HG03103 (cell line): ENCODE measurements at regions not wholly inside any gene's neighbourhood (a gene's known extent, or its start where the extent isn't known, plus 50 kb on each side); places are given as distances from the start of the nearest gene placed in this dataset.
"Not testable (repeated sequence)": the region's sequence is repeated elsewhere in the genome, so short reads cannot be mapped to it uniquely, and the experiment has no call there.

Experiments used
- ATAC-seq: cut with Tn5 transposase; IDR thresholded peaks from one replicate; pipeline ENCODE4 v1.9.1; 2021; ENCODE audit warnings: low read depth; ENCODE audit not compliant: unreplicated experiment

DNA sequence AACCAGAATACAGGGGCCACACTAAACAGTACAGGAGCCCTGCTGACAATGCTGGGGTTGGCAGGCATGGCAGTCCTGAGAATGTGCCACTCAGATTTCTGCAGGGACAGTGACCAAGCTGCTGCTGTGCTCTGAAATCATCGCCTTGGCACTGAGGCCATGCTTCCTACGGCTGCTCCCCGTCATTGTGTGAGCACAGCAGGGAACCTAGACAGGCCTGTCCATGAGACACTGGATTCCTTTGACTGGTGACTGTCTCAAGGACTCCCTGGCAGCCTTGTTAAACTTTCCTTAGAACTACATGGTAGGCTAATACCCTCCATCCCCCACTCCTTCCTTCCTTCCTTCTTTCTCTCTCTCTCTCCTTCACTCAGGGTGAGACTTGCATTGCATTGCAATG lies 111.4 kb downstream of the LUZP4 start:
- no peak for ATAC-seq

DNA sequence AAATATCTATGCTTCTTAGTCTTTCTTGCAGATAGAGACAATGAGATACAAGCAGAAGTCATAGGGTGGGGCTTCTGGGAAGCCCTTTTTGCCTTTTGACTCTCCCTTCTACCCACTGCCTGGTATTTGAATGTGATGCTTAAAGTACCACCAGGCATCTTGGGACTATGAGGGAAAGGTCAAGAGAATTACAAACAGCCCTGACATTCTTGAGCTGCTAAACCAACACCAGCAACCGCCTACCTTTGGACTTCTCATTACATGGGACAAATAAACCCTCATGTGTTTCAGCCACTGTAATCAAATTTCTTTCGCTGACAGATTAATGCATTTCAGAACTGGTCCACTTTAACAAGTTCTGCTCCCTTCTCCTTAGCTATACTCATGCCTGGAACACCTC lies 112.8 kb downstream of the LUZP4 start:
- ATAC-seq = no peak

- no peak for ATAC-seq
Observed at GRCh38 chrX:115408771-115409400, 119.4 kb downstream of the LUZP4 start.

DNA sequence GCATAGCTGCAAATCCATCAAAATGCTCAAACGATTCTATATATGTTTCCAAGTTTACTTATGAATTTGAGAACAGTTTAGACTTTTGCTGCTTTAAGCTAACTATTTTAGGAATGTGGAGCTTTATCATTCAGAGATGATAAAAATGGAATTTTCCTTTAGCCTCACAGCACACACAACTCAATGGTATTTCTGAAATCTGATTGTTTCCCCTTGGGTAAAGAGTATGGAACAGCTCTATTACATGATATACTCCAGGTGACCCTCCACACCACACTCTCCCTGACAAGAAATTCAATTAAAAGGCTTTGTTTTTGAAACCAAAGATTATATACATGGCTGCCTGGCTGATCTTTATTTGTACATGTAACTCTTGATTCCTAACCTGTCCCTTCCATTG lies 120.0 kb downstream of the LUZP4 start:
- ATAC-seq = no peak

DNA sequence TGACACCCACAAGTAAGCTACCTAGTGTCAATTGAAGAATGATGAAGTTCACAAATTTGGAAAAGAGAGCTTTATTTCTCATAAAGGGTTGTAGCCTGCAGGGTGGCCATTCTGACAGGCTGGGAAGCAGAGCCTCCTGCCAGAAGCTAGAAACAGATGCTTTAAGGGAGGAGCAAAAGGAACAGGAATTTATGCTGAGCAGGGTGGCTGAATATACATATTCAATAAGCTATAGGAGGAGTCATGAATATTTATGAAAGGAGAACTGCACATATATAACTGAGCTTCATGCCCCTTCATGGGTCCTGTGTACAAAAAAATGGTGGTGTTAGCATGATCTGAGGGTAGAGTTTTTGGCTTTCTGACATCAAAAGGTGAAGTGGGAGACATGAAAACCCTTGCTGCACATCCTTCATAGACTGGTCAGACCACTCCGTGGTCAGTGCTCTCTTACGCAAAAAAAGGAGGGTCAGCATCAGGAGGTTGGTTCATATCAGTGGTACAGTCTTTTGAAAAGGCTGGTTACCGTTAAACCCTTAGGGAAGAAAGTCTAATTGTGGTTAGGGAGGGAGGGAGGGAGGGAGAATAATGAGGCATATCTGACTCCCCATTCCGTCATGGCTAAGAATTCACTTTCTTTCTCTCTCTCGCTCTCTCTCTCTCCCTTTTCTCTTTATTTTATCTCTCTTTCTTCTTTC lies 121.4 kb downstream of the LUZP4 start:
- ATAC-seq = no peak

- ATAC-seq = no peak
Observed at GRCh38 chrX:115413246-115413878, 123.8 kb downstream of the LUZP4 start.

- ATAC-seq = no peak
Observed at GRCh38 chrX:115419069-115419468, 129.6 kb downstream of the LUZP4 start.

- ATAC-seq = no peak
Observed at GRCh38 chrX:115423086-115423485, 133.6 kb downstream of the LUZP4 start.

GRCh38 chrX:115425359-115425758 lies 135.6 kb upstream of the PLS3 start:
- no peak for ATAC-seq

GRCh38 chrX:115427861-115428410 lies 133.0 kb upstream of the PLS3 start:
- ATAC-seq = no peak

DNA sequence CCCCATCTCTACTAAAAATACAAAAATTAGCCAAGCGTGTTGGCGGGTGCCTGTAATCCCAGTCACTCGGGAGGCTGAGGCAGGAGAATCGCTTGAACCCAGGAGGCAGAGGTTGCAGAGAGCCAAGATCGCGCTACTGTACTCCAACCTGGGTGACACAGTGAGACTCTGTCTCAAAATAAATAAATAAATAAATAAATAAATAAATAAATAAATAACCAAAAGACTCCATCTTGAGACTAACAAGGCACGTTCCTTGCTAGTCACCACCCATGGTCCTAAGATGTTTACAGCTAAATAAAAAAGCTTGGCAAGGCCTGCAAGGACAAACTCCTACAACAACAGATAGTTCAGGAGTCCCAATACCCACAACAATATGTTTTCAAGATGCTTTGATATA lies 126.1 kb upstream of the PLS3 start:
- not testable (repeated sequence) for ATAC-seq

- no peak for ATAC-seq
Observed at GRCh38 chrX:115437841-115438595, 123.0 kb upstream of the PLS3 start.

GRCh38 chrX:115448146-115448545 lies 112.8 kb upstream of the PLS3 start:
- ATAC-seq = no peak

- ATAC-seq = no peak
Observed at GRCh38 chrX:115449742-115450141, 111.2 kb upstream of the PLS3 start.

DNA sequence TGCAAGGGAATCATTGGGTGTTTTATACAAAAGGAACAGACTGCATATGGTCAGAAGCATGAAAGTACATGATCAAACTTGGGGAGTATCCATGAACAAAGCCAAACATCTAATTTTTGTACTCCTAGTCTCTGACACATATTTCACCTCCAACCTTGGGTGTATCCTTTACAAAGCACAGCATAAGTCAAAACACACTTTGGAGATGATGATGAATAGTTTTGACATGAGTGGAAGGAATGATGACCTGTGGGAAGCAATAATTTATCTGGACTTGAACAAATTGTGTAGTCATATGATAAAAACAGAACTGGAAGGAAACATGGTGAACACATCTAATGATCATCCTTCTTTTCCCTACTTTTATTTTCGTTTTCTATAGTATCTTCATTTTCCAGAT lies 108.7 kb upstream of the PLS3 start:
- no peak for ATAC-seq

DNA sequence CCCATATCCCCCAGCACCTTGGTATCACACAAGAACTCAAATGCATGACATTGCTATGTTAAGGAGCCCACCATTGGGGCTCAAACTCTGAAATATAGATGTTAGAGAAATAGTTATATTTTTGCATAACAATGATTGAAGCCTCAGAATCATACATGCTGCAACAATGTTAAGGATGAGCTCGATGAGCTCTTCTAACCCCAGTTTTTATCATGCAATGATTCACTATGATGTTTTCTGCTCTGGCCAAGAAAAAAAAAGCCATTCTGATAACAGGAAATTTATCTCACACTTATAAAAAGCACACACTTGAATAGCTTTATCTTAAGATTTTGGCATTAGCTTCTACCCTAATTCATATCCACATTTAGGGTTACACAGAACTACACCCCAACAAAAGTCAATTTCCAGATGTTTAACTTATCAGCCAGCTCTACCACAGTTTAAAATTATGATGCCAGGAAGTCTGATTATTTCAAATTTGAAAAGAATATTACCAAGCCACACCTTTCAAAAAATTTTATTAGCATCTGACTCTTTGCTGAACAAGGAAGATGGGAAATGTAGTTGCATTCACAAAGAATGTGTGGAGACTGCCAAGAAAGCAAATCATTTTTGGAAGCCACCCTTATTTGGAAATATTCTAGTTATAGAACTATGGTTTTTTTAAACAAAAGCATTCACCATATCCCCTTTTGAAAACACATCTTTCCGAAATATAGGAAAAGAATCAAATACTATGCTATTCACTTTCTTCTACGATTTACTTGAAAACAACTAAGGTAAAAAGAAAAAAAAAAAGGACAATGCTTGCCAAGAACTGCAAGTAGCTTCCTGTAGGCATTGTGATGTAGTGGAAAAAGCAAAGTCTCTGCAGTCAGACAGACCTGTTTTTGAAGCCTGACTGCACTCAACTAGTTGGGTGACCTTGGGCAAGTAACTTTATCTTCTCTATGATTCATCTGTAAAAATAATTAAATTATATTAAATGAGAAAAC lies 100.8 kb upstream of the PLS3 start:
- no peak for ATAC-seq

DNA sequence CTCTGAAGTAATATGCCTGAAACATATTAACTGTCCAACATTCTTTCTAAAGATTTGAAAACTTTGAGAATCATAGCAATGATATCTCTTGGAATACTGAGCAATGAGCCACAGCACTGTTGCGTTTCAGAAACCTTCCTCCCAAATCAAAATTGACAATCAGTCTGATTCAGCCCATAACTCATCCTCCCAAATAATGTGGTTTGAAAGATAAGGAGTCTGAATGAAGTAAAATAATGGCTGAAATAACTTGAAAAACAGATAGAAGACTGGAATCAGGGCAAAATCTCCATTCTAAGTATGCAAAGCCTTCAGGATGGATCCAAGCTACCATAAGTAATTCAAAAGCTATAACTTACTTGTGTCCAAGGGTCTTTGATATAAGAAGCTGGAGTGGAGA lies 98.6 kb upstream of the PLS3 start:
- no peak for ATAC-seq

DNA sequence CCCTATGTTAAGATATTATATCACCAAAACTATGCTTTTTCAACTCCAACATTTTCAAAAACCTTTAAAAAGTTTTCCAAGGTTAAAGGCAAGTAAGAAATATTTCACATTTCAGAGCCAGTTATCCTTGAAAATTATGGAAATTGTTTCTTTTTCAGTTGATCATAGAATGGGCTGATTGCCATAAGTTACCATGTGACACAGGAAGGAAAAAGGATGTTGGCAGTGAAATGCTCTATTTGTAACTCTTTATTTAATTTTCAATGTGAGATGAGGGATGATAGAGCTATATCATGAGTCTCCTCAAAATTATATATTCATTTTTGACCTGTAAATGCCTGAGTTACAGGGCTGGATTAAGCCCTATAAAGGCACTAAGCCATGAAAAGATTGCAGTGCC lies 93.0 kb upstream of the PLS3 start:
- no peak for ATAC-seq

DNA sequence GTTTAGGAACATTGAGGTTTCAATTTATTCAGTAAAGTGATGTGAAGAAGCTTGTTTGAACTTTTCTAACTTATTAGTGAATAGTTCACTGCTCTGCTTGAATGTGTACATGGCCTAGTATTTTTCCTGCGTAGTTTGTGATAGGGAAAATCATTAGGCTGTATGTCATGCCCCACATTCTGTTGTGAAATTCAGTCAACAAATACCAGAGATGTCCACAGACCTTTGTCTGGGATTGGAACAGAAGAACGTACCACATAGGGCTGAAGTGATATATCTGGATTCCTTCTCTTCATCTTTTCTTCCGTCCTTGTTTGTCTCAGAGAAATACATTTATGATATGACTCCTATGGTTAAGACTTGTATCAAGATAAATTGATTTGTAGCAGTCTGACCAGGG lies 88.8 kb upstream of the PLS3 start:
- ATAC-seq = no peak

- no peak for ATAC-seq
Observed at GRCh38 chrX:115486510-115486909, 74.5 kb upstream of the PLS3 start.
